Breast epithelium (tissue), 3 donors: ENCODE measurements at regions not wholly inside any gene's neighbourhood (a gene's known extent, or its start where the extent isn't known, plus 50 kb on each side); places are given as distances from the start of the nearest gene placed in this dataset.

Experiments
- POLR2A ChIP-seq: fragments of 450-650 bp; IDR thresholded peaks from one replicate; pipeline ENCODE4 v1.6.1; 2016; ENCODE audit warnings: antibody characterized with exemption, mild to moderate bottlenecking, moderate library complexity
- POLR2AphosphoS5 ChIP-seq, 3 donors: sonication (generic); formaldehyde crosslinking; IDR thresholded peaks; one replicate each; pipeline ENCODE4 v1.6.1; 2017; ENCODE audit warnings: antibody characterized with exemption in 3 of 3

DNA sequence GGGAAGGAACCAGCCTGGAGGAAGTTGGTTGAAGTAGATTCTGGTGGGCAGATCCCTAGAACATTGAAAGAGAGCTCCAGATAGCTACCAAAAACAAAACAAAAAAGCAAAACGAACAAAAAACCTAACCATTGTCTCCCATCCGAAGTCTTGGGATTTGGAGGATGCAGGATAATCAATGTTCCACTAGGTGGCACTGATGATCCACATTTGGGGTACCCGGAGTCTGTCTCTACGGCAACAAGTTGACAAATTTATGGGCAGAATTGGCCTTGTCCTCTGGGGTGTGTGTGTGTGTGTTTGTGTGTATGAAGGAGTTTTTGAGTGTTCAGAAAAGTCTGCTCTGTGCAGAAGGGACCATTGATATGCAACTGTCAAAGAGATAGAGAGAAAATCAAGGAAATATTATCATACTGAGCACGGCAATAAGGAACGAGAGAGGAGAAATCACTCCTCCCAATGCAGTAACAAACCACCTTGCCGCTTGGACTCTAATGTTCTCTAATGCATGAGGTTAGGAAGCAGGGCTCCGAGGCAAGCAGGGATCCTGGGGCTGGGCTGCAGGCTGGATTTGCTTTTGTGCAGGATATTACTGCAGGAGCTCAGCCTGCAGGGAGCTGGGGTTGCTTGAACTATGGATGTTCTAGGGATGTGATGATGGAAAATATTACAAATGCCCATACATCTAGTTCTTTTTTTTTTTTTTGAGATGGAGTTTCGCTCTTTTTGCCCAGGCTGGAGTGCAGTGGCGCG lies 59.8 kb upstream of the KLHL25 start:
- no peak for TF ChIP-seq POLR2AphosphoS5 (IDR thresholded peaks at IDR 0.05)
- TF ChIP-seq POLR2A = no peak
